Panc1 (cell line): ENCODE measurements at regions not wholly inside any gene's neighbourhood (a gene's known extent, or its start where the extent isn't known, plus 50 kb on each side); places are given as distances from the start of the nearest gene placed in this dataset.

Source experiments
- CTCF ChIP-seq: fragments of 450-650 bp; IDR thresholded peaks from 2 replicates; pipeline ENCODE4 v1.5.1; 2017; ENCODE audit warnings: mild to moderate bottlenecking
- POLR2AphosphoS5 ChIP-seq: IDR thresholded peaks from 2 replicates; pipeline ENCODE4 v1.6.1; 2012; ENCODE audit warnings: mild to moderate bottlenecking, low read depth, low read length, moderate library complexity
- REST ChIP-seq, 2 experiments: IDR thresholded peaks; 2 replicates each; pipeline ENCODE4 v1.6.1; 2011 to 2012; ENCODE audit warnings: low read depth in 2 of 2, control low read depth in 1 of 2, low read length in 1 of 2, mild to moderate bottlenecking in 1 of 2, moderate library complexity in 1 of 2; ENCODE audit not compliant: insufficient read depth in 1 of 2

- TF ChIP-seq CTCF (no peak), REST (IDR thresholded peaks at IDR 0.05; ENCODE audit: insufficient read depth in 1 of 2, low read depth in 2 of 2, low read length in 1 of 2) (no peak), POLR2AphosphoS5 (no peak)
These were observed 192.2 kb upstream of the POU3F2 start for GRCh38 chr6:98641949-98642719.
